GM19043 (cell line): ENCODE measurements at regions not wholly inside any gene's neighbourhood (a gene's known extent, or its start where the extent isn't known, plus 50 kb on each side); places are given as distances from the start of the nearest gene placed in this dataset.
"Not testable (repeated sequence)": the region's sequence is repeated elsewhere in the genome, so short reads cannot be mapped to it uniquely, and the experiment has no call there.

Experiments used
- ATAC-seq: cut with Tn5 transposase; IDR thresholded peaks from one replicate; pipeline ENCODE4 v1.9.1; 2021; ENCODE audit warnings: low read depth; ENCODE audit not compliant: unreplicated experiment

DNA sequence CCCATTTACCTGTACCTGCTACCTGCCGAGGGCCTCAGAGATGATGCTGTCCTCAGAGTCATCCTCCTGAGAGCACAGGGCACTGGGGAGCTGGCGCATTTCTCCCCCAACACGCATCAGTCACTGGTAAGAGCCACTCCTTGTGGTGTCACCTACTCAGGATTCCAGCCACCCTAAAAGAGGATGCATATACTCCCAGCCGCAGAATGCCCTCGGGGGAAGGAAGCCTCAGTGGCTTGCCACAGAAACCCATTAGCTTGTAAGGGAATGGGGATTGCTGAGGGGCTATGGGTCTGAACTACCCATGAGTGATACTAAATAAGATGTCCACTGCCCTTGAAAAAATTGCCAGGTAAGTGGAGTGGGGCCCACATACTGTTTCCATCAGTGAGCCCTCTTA, 279.2 kb downstream of the WDR11 start:
- no peak for ATAC-seq

DNA sequence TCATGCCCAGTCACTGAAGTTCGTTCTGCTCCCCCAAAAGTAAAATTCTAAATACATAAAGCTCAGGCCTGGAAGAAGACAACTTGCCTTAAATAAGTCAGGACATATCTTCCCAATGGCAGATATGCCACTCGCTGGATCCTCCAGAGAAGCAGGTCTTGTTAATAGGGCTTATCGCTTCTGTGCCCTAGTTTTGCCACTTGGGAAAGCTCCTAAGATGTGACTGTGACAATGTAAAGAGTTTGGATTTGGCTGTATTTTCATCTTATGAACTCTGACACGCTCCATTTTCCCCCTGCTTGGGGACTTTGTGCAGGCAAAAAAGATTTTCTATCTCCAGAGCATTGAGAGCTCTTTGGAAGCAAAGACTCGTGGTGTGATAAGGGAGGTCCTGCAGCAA, 279.9 kb downstream of the WDR11 start:
- no peak for ATAC-seq

DNA sequence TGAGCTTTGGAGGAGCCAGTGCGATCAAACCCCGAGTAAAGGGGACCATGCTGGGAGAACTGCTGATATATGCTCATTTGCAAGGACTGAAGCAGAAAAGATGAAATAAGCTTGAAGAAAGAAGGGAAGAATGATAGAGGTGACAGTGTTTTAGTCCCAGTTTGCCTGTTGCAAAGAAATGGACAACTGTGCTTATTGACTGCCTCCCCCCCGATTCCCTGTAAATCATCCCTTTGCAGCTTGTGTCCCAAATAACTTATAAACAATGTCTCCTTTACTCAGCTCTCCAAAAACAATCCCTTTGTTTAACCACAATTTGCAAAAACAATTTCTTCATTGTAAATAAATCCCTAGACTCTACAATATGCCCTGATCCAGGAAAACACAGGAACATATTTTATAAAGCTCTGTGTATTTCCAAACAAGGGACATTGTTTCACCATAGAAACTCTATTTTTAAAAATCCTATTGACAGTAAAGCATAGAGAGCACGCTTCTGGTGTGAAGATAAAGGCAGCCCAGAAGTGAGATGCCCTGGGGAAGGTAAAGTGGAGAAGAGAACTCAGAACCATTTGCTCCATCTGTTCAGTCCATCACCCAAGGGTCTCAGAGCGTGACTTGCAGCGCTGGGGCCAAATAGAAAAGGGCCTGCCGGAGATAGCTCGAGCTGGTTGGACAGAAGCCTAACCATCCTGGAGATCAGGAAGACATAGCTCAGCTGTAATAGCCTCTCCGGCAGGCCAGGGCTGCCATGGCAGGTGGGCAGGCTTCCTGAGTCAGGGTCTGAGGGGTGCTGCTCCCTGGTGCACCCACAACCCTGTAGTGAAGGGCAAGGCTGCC, 280.5 kb downstream of the WDR11 start:
- no peak for ATAC-seq

DNA sequence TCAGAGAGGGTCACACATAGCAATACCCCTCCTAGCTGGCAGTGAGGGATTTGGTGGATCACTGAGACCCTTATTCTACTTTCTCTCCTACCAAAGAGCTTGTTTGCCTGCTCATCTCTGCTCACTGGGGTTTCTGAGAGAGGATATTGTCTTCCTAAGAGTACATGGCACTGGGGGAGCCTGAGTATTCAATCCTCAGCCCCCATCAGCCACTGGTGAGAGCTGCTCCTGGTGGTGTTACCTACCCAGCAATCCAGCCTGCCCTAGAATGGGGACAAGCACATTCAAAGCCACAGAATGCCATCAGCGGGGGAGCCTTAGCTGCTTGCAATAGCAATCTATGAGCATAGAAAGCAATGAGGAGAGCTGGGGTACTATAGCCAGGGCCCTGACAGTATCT, 281.1 kb downstream of the WDR11 start:
- ATAC-seq = no peak

DNA sequence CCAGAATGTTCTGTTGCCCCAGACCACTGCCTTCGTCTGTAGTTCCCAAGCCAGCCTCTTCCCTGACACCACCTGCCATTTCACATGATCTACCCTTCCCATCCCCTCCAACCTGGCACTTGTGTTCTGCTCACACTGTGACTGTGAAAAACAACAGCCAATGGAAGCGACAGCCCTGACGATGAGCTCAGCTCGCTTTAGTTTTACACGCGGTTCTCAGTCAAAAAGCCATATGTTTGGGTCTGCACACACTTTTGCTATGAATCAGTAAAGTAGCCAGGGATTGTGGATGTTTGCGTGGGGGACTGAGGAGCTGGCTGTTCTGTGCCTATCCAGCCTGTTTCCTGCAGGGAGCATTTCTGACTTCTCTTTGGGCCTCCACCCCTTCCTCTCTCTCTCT, 282.7 kb downstream of the WDR11 start:
- no peak for ATAC-seq

DNA sequence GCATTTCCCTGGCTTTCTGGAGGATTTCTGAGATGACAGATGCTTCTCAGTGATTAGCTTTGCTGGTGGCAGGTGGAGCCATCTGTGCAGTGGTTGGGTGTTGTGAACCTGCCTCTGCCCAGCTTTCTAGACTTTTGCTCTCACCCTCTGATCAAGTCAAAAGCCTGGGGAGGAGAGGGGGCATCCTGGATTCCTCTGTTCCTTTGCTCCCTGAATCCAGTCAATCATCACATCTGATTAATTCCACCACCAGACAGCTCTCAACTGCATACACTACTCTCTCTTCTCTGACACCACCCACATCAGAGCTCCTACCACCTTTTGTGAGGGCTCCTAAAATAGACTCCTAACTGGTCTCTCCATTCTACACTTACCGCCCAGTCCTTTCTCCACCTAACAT, 283.5 kb downstream of the WDR11 start:
- no peak for ATAC-seq

DNA sequence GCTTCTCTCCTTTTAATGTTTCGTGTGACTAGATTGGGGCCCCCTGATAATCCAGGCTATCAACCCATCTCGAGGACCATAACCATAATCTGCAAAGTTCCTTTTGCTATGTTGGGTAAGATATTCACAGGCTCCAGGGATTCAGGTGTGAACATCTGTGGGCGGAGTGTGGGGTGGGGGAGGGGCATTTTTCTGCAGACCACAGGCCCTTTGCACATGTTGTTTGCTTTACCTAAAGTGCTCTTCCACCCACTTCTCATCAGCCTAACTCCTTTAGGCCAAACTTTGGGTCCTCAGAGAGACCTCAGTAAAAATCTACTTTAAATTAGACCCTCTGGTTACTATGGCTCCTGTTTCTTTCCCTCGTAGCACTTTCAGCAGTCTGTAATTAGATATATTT, 284.4 kb downstream of the WDR11 start:
- ATAC-seq = no peak

DNA sequence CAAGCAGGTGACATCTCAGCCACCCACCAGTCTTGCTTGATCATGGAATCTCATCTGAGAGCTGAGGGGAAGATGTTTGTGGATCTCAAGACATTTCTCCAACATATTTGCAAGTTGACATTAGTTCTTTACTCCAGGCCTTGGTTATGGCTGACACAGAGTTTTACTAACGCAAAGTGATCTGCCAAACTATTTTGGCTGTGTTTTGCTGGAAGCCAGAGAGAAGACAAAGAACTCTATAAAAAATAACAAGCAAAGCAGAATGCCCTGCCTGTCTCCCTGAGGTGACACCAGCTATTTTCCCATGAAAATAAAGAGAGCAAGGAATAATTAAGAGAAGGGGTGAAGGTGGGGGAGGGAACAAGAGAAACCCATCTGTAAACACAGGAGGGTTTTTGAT, 286.4 kb downstream of the WDR11 start:
- no peak for ATAC-seq

DNA sequence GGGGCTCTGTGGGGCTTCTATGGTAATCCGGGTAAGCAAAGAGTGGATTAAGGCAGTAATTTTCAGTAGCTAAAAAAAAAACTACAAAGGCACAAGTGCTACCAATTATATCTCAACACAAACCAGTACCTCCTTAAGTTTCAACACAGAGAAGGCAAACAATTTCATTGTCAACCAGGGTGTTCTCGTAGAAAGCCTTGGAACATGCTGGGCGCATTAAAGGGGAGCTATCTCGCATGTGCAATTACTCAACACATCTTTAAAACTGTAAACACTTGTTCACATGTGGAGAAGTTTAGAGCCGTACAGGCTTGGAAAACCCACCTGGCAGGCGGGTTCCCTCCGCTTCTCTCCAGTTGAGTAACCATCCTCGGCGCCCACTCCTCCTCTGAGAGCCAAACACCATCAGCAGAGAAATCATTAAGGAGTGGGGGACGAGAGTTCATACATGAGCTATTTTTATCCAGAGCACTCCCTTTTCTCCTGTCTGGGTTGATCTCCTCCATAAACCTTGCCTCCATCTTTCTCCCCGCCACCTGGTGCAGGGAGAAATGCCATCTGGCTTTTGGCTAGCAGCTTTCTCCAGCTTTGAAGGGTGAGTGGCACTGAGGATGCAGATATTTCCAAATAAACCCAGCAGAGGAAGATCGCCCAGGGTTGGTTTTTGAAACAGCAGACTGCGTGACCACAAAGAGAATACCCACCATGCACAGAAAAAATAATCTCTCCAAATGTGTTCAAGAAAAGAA, 287.1 kb downstream of the WDR11 start:
- no peak for ATAC-seq

DNA sequence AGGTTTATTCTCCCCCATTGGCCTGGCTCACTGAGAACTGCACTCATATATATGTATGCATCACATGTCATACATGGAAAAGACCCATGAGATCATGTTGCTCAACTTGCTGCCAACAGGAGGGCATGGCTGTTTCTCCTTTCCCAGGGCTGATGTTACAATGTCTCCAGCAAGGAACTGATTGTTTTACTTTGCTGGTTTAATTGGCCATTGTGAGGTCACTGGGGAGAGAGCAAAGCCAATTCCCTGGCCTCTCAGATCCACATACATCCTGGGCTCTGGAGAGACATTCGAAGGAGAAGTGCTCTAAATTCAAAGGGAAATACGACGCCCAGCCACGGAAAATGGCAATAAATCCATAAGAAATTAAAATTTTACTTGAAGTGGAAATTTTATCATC, 287.8 kb downstream of the WDR11 start:
- ATAC-seq = no peak

DNA sequence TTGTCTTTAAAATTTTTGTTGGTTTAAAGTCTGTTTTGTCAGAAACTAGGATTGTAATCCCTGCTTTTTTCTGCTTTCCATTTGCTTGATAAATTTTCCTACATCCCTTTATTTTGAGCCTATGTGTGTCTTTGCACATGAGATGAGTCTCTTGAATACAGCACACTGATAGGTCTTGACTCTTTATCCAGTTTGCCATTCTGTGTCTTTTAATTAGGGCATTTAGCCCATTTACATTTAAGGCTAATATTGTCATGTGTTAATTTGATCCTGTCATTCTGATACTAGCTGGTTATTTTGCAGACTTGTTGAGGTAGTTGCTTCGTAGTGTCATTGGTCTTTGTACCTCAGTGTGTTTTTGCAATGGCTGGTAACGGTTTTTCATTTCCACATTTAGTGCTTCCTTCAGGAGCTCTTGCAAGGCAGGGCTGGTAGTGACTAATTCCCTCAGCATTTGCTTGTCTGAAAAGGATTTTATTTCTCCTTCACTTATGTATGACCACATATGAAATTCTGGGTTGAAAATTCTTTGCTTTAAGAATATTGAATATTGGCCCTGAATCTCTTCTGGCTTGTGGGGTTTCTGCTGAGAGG, 294.7 kb downstream of the WDR11 start:
- not testable (repeated sequence) for ATAC-seq

DNA sequence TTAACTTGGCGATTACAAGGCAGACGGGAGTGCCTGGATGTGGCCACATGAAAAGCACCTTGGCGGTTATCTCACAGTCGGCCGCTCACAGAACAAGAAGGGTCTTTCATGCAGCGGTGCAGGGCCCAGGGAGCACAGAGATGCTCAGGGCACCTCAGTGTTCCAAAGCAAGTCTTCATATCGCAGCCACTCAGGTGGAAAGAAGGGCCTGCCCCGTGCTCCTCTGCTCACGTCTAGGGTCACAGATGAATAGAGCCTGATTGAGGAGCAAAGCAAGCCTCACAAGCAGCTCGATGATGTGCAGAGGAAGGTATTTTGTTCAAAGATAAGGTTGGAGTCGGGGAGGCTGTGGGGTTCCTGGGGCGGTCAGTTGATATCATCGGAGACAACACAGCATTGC, 297.8 kb downstream of the WDR11 start:
- ATAC-seq = no peak

DNA sequence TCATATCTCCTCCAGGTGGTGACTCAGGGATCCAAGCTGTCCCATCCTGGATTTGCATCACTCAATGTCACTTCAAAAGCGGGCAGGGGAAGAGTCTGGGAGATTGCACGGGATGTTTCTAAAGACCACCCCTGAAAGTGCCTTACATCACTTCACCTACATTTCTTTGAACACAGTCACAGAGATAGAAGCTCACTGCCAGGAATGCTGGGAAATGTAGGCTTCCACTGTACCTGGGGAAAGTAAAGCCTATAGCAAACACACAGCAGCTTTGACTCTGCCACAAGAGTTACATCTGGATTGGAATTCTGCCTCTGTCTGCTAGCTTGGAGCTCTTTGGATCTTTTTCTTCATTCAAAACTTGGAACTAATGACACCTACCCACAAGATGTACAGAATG, 300.9 kb downstream of the WDR11 start:
- ATAC-seq = no peak

DNA sequence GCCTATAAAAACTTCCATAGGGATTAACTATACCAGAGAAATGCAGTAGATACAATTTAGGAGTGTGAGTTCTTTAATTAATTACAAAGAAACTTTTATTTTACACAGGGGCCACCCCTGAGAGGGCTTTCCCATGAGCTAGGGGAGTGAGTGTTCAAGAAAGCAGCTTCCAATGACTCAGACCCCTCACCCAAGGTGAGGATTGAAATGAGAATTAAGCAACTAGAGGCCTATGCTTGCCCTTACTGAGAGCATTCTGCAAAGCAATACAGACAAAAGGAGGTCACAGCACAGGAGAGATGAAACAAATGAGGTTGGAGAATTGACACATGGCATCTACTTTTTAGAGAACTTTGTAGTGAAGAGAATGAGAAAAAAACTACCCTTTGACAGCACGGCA, 301.8 kb downstream of the WDR11 start:
- no peak for ATAC-seq

DNA sequence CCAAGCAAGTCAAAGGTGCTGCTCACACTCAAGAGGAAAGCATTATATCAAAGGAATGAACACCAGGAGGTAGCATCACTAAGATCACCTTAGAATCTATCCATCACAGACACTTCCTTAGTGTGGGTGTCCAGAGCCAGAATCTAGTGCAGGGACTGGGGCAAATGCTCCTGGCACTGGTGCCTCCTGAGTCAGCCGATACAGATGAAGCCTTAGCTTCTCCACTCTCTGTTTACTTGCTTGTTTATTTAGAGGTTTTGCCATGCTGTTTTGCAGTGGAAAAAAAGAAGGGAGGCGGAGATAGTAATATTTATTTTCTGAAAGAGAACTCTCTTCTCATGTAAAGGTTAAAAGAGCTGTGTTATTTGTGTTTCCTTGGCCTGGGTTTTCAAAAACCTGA, 303.1 kb downstream of the WDR11 start:
- ATAC-seq = no peak

DNA sequence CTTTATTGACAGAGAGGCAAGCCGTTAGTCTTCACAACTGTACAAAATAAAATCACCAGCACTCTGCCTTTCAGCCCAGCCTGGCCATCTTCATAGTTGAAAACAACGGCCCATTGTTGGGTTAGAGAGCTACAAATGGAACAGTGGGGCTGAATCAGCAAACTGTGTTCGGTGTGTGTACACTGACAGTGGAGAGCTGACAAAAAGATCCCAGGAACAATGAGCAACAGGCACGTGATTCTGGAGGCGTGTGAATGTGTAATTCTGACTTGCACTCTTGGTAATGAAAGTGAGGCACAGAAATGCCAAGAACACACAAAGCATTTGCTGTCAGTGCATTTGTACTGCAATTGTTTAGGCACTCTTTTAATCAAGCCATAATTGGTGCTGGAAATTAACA, 303.7 kb downstream of the WDR11 start:
- no peak for ATAC-seq

DNA sequence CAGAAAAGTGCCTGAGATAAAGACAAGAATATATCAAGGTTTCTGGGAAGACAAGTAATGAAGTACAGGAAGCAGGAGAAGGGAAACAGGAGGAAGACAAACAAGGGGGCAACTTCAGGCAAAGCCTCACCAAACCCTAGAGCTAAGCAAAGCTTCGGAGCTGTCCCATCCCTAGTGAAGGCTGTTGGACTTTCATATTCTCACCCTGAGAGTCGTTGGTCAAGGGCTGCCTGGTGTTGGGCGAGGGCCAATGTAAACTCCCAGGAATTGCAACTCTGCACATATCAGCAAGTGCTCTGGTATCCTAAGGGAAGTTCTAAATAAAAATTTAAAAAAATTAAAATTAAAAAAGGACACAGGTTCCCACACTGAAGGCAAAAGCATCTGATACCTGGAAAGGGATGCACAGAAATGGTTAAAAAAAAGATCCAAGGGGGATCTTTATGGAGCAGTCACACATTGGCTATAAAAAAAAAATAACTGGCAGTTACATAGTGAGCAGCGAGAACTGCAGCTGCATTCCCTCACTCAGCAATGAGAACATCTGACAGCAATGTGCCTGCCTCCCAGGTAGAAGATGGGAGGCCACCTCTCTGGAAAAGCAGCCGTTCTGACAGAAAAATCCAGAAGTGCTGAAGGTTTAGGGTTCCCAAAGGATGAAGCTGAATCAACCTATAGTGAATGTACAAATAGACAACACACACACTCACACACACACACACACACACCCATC, 304.7 kb downstream of the WDR11 start:
- no peak for ATAC-seq

DNA sequence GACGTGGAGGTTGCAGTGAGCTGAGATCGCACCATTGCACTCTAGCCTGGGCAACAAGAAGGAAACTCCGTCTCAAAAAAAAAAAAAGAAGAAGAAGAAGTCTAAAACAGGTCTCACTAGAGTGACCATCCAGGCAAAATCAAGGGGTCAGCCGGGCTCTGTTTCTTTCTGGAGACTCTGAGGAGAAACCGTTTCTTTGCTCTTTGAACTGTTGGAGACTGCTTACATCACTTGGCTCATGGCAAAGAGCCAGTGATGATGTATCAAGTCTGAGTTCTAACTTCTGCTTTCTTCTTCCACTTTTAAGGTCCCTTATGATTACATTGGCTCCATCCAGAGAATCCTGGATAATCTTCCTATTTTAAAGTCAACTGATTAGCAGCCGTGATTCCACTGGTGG, 306.8 kb downstream of the WDR11 start:
- no peak for ATAC-seq

DNA sequence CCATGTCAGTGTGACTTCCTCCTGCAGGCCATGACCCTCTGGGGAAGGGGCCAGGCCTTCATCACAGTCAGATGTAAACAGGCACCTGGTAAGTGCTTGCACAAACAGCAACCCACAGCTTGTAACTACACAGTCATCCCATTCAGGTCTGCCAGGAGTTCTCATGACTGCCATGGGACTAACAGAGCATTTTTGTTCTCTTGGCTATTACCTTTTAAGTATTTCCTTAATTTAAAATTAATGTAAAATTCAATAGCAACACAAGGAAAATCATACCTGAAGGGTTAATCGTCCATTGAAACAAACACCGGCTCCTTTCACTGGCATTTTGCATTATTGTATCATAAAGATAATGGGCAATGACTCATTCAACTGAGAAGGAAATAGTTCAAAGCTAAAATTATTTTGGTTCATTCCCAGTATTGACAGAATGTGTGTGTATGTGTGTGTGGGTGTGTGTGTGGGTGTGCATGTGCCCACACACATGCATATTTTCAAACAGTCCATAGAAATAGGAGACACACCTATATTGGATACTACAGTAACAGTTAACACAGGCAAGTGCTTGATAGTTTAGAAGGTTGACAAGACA, 307.9 kb downstream of the WDR11 start:
- no peak for ATAC-seq

DNA sequence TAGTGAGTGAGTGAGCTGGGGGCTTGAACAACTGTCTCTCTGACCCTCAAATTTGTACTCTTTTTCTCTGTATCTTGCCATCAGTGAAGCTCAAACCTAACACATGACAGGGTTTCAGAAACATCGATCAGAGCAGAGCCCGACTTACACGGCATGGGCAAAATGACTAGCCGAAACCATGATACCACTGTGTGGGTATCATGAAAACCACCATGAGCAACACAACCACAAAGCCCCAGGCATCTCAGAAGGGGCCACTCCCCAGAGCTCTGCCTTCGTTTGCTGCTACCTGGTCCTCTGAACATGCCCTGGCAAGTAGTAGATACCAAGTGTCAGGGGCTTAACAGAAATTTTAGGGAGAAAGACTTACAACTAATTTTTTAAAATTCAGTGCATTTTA, 308.5 kb downstream of the WDR11 start:
- no peak for ATAC-seq

DNA sequence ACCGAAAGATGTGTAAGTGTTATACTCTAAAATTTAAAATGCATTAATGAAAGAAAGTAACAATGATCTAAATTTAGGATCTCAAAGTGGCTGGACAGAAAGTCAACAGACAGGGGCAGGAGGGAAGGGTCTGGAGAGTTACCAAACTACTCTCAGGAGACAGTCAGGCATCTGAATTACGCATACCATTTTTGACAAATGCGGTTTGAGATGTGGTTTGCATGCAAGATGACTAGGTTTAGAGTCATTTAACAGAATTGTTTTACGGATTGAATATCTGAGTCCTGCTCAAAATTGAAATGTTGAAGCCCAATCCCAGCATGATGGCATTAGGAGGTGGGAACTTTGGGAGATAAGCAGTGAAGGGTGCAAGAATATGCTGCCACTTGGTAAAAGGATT, 314.1 kb downstream of the WDR11 start:
- no peak for ATAC-seq
